Duodenal mucosa (tissue), 2 donors: ENCODE measurements at regions not wholly inside any gene's neighbourhood (a gene's known extent, or its start where the extent isn't known, plus 50 kb on each side); places are given as distances from the start of the nearest gene placed in this dataset.

Source experiments
- H3K27ac ChIP-seq: one replicate; pipeline ENCODE4 v1.7.0; 2013; ENCODE audit warnings: low read depth, low read length
- H3K27me3 ChIP-seq, 2 donors: one replicate each; pipeline ENCODE4 v1.7.0; 2013; ENCODE audit warnings: low read length in 2 of 2, control low read depth in 1 of 2; ENCODE audit not compliant: insufficient read depth in 2 of 2, control insufficient read depth in 1 of 2
- H3K36me3 ChIP-seq, 2 donors: one replicate each; pipeline ENCODE4 v1.7.0; 2013; ENCODE audit warnings: low read length in 2 of 2, control low read depth in 1 of 2; ENCODE audit not compliant: insufficient read depth in 2 of 2, control insufficient read depth in 1 of 2
- H3K4me1 ChIP-seq, 2 donors: one replicate each; pipeline ENCODE4 v1.7.0; 2013; ENCODE audit warnings: low read length in 2 of 2, control low read depth in 1 of 2; ENCODE audit not compliant: insufficient read depth in 2 of 2, control insufficient read depth in 1 of 2
- H3K4me3 ChIP-seq, 2 donors: one replicate each; pipeline ENCODE4 v1.7.0; 2013; ENCODE audit warnings: low read length in 2 of 2, low read depth in 1 of 2
- H3K9ac ChIP-seq, 2 donors: one replicate each; pipeline ENCODE4 v1.7.0; 2013; ENCODE audit warnings: low read length in 2 of 2, low read depth in 1 of 2
- H3K9me3 ChIP-seq, 2 donors: one replicate each; pipeline ENCODE4 v1.7.0; 2013; ENCODE audit warnings: low read length in 2 of 2, control low read depth in 1 of 2; ENCODE audit not compliant: control insufficient read depth in 1 of 2

- no peak overlapping the region for H3K4me3 ChIP-seq
- no peak overlapping the region for H3K27ac ChIP-seq
- H3K36me3 ChIP-seq, result no peaks in the 10 kb centered on the region
- H3K27me3 ChIP-seq, result no peaks in the 10 kb centered on the region
- no peaks in the 10 kb centered on the region for H3K4me1 ChIP-seq
- H3K9ac ChIP-seq, result no peak overlapping the region
- no peaks in the 10 kb centered on the region for H3K9me3 ChIP-seq
Measured at GRCh38 chr2:144674071-144674470, 154.2 kb upstream of the ZEB2 start.

GRCh38 chr2:144673456-144673855 lies 153.5 kb upstream of the ZEB2 start:
- Histone ChIP-seq H3K36me3 (no peaks in the 10 kb centered on the region), H3K4me1 (no peaks in the 10 kb centered on the region), H3K27me3 (no peaks in the 10 kb centered on the region), H3K9ac (no peak overlapping the region), H3K4me3 (no peak overlapping the region), H3K27ac (no peak overlapping the region), H3K9me3 (no peaks in the 10 kb centered on the region)

GRCh38 chr2:144671695-144672455 lies 152.0 kb upstream of the ZEB2 start:
- Histone ChIP-seq H3K9me3 (no peaks in the 10 kb centered on the region), H3K36me3 (no peaks in the 10 kb centered on the region), H3K4me3 (no peak overlapping the region), H3K27ac (no peak overlapping the region), H3K9ac (no peak overlapping the region), H3K4me1 (no peaks in the 10 kb centered on the region), H3K27me3 (no peaks in the 10 kb centered on the region)

GRCh38 chr2:144670738-144671137 lies 150.8 kb upstream of the ZEB2 start:
- Histone ChIP-seq H3K27me3 (no peaks in the 10 kb centered on the region), H3K4me1 (no peaks in the 10 kb centered on the region), H3K36me3 (no peaks in the 10 kb centered on the region), H3K27ac (no peak overlapping the region), H3K9ac (no peak overlapping the region), H3K4me3 (no peak overlapping the region), H3K9me3 (no peaks in the 10 kb centered on the region)

GRCh38 chr2:144670080-144670479 lies 150.2 kb upstream of the ZEB2 start:
- no peaks in the 10 kb centered on the region for H3K9me3 ChIP-seq
- H3K4me1 ChIP-seq, result no peaks in the 10 kb centered on the region
- H3K9ac ChIP-seq, result no peak overlapping the region
- no peaks in the 10 kb centered on the region for H3K27me3 ChIP-seq
- H3K36me3 ChIP-seq, result no peaks in the 10 kb centered on the region
- no peak overlapping the region for H3K27ac ChIP-seq
- H3K4me3 ChIP-seq, result no peak overlapping the region

GRCh38 chr2:144669196-144669987 lies 149.5 kb upstream of the ZEB2 start:
- H3K4me3 ChIP-seq, result no peak overlapping the region
- H3K36me3 ChIP-seq, result no peaks in the 10 kb centered on the region
- no peaks in the 10 kb centered on the region for H3K4me1 ChIP-seq
- H3K9ac ChIP-seq, result no peak overlapping the region
- no peak overlapping the region for H3K27ac ChIP-seq
- H3K9me3 ChIP-seq, result no peaks in the 10 kb centered on the region
- H3K27me3 ChIP-seq, result no peaks in the 10 kb centered on the region

- no peaks in the 10 kb centered on the region for H3K4me1 ChIP-seq
- H3K27me3 ChIP-seq, result no peaks in the 10 kb centered on the region
- no peak overlapping the region for H3K27ac ChIP-seq
- no peaks in the 10 kb centered on the region for H3K9me3 ChIP-seq
- H3K4me3 ChIP-seq, result no peak overlapping the region
- no peaks in the 10 kb centered on the region for H3K36me3 ChIP-seq
- H3K9ac ChIP-seq, result no peak overlapping the region
Measured at GRCh38 chr2:144668493-144669110, 148.7 kb upstream of the ZEB2 start.

GRCh38 chr2:144666032-144666431 lies 146.1 kb upstream of the ZEB2 start:
- H3K36me3 ChIP-seq, result no peaks in the 10 kb centered on the region
- no peaks in the 10 kb centered on the region for H3K4me1 ChIP-seq
- no peaks in the 10 kb centered on the region for H3K9me3 ChIP-seq
- H3K27me3 ChIP-seq, result no peaks in the 10 kb centered on the region
- H3K4me3 ChIP-seq, result no peak overlapping the region
- no peak overlapping the region for H3K9ac ChIP-seq
- H3K27ac ChIP-seq, result no peak overlapping the region

GRCh38 chr2:144663207-144663606 lies 143.3 kb upstream of the ZEB2 start:
- no peak overlapping the region for H3K4me3 ChIP-seq
- no peak overlapping the region for H3K27ac ChIP-seq
- H3K9me3 ChIP-seq, result no peaks in the 10 kb centered on the region

More at GRCh38 chr2:144663207-144663606, 143.3 kb upstream of the ZEB2 start:
- Histone ChIP-seq H3K4me1 (no peaks in the 10 kb centered on the region), H3K36me3 (no peaks in the 10 kb centered on the region), H3K27me3 (no peaks in the 10 kb centered on the region), H3K9ac (no peak overlapping the region)
